T-helper 17 cell (primary cell): ENCODE measurements at regions not wholly inside any gene's neighbourhood (a gene's known extent, or its start where the extent isn't known, plus 50 kb on each side); places are given as distances from the start of the nearest gene placed in this dataset.
"Not testable (repeated sequence)": the region's sequence is repeated elsewhere in the genome, so short reads cannot be mapped to it uniquely, and the experiment has no call there.

ENCODE experiments used
- ATAC-seq: fragments of 150-1000 bp; cut with Tn5 transposase; 2 replicates; pipeline ENCODE4 v1.10.0; 2021; ENCODE audit warnings: mild to moderate bottlenecking, moderate library complexity
- DNase-seq, 3 donors: peaks; one replicate each; pipeline versions ENCODE4 v3.0.0 to v3.0.0-alpha.2; 2020 to 2021
- H3K9me3 ChIP-seq: one replicate; pipeline ENCODE4 v1.7.0; 2013; ENCODE audit warnings: low read length, mild to moderate bottlenecking; ENCODE audit not compliant: control insufficient read depth, poor library complexity, severe bottlenecking
- H3K27ac Mint-ChIP-seq: one replicate; pipeline ENCODE4 v1.8.0; 2022; ENCODE audit warnings: mild to moderate bottlenecking, moderate library complexity, mixed read lengths
- H3K27me3 Mint-ChIP-seq: one replicate; pipeline ENCODE4 v1.8.0; 2022; ENCODE audit warnings: mixed read lengths
- H3K36me3 Mint-ChIP-seq: one replicate; pipeline ENCODE4 v1.8.0; 2022; ENCODE audit warnings: low read depth, mixed read lengths
- H3K4me1 Mint-ChIP-seq: one replicate; pipeline ENCODE4 v1.8.0; 2022; ENCODE audit warnings: mild to moderate bottlenecking, mixed read lengths
- H3K4me3 Mint-ChIP-seq: one replicate; pipeline ENCODE4 v1.8.0; 2022; ENCODE audit warnings: mild to moderate bottlenecking, moderate library complexity, mixed read lengths

DNA sequence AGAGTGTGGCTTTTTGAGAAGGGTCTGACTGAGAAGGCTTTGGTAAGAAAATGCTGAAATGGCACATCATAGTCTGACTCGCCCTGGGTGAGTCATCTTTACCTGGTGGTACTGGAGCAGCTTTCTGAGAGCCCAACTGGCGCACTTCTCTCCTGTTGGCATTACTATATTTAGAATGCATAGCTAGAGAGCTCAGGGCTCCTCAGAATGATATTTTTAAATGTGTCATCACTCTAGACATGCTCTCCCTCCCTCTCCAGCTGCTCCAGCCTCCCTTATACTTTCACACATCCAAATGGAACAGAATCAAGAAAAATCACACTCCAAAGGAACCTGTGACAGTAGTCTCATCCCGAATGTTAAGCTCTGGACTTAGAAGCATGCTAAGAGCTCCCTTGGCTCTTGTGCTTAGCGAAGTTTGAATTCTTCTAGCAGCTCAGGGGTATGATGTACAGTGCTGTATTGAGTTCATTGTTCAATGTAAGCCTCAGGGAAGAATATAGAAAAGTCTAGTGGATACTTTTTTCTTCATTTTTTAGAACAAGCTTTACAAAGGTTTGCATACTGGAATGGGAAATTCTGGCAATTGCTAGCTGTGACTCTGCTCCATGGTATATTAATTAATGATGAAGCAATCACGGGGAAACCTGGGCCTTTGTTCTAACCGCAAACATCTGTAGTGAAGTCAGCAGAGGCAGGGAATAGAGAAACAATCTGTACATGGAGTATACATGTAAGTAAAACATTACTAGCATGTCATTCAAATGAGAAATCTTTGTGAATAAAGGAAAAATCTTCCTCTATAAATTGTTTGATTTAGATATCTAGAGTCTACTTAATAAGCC is 751.2 kb upstream of the NRXN1 start:
- Mint-ChIP-seq H3K4me3 (no peak overlapping the region), H3K27me3 (no peaks in the 10 kb centered on the region), H3K36me3 (no peaks in the 10 kb centered on the region), H3K4me1 (no peaks in the 10 kb centered on the region), H3K27ac (no peak overlapping the region)
- ATAC-seq: no peak
- no peaks in the 10 kb centered on the region for H3K9me3 ChIP-seq
- DNase-seq: no peak

DNA sequence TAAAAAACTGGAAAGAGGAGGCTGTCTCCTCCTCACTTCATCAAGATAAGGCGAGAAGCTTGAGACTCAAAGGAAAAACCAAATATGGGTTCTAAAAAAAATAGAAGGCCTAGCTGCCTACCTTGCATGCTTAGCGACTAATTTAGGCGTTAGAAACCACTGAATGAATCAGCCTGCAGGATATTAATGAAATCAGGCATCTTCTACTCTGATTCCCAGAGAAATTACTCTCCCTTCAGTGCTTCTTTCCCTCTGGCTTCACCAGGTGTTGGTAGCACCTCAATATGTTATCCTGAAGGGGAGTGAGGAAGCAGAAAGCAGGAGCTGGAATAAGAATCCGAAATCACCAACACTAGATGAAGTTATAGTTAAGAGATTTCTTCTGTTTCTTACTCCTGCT is 749.8 kb upstream of the NRXN1 start:
- no peaks in the 10 kb centered on the region for H3K4me1 Mint-ChIP-seq
- DNase-seq: no peak
- H3K36me3 Mint-ChIP-seq: no peaks in the 10 kb centered on the region
- ATAC-seq: no peak
- H3K27ac Mint-ChIP-seq: no peak overlapping the region
- no peaks in the 10 kb centered on the region for H3K9me3 ChIP-seq
- H3K27me3 Mint-ChIP-seq: no peaks in the 10 kb centered on the region
- no peak overlapping the region for H3K4me3 Mint-ChIP-seq

DNA sequence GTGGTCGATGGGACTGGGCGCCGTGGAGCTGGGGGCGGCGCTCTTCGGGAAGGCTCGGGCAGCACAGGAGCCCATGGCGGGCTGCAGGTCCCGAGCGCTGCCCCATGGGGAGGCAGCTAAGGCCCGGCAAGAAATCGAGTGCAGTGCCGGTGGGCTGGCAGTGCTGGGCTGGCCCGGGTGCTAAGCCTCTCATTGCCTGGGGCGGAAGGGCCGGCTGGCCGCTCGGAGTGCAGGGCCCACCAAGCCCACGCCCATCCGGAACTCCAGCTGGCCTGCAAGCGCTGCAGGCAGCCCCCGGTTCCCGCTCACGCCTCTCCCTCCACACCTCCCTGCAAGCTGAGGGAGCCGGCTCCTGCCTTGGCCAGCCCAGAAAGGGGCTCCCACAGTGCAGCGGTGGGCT is 748.4 kb upstream of the NRXN1 start:
- Mint-ChIP-seq H3K36me3 (no peaks in the 10 kb centered on the region), H3K4me1 (no peaks in the 10 kb centered on the region), H3K27ac (no peak overlapping the region), H3K27me3 (no peaks in the 10 kb centered on the region), H3K4me3 (no peak overlapping the region)
- DNase-seq (no peak), ATAC-seq (no peak)
- no peaks in the 10 kb centered on the region for H3K9me3 ChIP-seq

DNA sequence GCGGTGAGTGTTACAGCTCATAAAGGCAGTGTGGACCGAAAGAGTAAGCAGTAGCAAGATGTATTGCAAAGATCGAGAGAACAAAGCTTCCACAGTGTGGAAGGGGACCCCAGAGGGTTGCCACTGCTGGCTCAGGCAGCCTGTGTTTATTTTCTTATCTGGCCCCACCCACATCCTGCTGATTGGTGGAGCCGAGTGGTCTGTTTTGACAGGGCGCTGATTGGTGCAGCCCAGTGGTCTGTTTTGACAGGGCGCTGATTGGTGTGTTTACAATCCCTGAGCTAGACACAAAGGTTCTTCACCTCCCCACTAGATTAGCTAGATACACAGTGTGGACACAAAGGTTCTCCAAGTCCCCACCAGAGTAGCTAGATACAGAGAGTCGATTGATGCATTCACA is 747.8 kb upstream of the NRXN1 start:
- not testable (repeated sequence) for H3K4me3 Mint-ChIP-seq, H3K9me3 ChIP-seq, H3K4me1 Mint-ChIP-seq, H3K27me3 Mint-ChIP-seq, ATAC-seq, H3K36me3 Mint-ChIP-seq, H3K27ac Mint-ChIP-seq, DNase-seq

DNA sequence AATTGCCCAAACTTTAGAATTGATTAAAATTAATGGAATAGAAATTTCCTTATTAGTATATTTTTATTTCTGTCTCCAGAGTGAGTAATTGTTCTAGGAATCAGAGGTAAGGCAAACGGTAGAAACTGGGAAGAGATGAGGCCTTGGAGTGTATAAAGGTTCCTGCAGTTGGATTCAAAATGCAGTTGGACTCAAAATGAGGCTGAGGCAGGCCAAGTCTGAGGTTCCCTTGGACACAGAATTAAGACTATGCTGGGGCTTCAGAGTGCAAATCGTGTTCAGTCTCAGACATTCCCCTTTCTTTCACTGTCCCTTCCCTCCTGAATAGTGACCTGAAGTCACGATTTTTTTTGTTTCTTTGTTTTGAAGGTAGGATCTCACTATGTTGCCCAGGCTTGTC is 746.9 kb upstream of the NRXN1 start:
- Mint-ChIP-seq H3K4me3 (no peak overlapping the region), H3K27me3 (no peaks in the 10 kb centered on the region), H3K27ac (no peak overlapping the region), H3K36me3 (no peaks in the 10 kb centered on the region), H3K4me1 (no peaks in the 10 kb centered on the region)
- DNase-seq (no peak), ATAC-seq (no peak)
- no peaks in the 10 kb centered on the region for H3K9me3 ChIP-seq

DNA sequence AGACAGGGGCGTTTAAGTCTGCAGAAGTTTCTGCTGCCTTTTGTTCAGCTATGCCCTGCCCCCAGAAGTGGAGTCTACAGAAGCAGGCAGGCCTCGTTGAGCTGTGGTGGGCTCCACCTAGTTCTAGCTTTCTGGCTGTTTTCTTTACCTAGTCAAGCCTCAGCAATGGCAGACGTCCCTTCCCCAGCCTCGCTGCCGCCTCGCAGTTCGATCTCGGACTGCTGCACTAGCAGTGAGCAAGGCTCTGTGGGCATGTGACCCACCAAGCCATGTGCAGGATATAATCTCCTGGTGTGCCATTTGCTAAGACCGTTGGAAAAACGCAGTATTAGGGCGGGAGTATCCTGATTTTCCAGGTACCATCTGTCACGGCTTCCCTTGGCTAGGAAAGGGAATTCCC is 742.7 kb upstream of the NRXN1 start:
- H3K36me3 Mint-ChIP-seq, H3K27ac Mint-ChIP-seq, ATAC-seq: not testable (repeated sequence)

DNA sequence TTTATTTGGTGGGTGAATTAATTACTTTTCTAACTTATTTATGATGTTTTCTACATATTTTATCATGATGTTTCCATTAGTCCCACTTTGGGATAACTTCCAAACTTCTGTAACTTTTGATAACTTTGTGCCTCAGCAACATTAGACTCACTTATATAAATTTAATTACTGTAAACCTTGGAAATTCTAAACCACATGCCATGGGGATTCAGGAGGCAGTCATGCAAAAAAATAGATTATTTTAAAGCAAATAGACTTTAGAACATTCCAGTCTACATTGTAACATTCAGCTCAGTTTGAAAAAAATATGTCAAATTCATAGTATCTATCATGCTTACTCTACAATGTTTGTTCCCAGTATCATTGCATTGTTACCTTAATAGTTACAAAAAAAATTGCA is 728.5 kb upstream of the NRXN1 start:
- ATAC-seq (no peak), DNase-seq (no peak)
- Mint-ChIP-seq H3K4me1 (no peaks in the 10 kb centered on the region), H3K27me3 (no peaks in the 10 kb centered on the region), H3K36me3 (no peaks in the 10 kb centered on the region), H3K4me3 (no peak overlapping the region), H3K27ac (no peak overlapping the region)
- H3K9me3 ChIP-seq: no peaks in the 10 kb centered on the region

More for the DNA sequence above, 742.7 kb upstream of the NRXN1 start:
- not testable (repeated sequence) for H3K9me3 ChIP-seq, DNase-seq, H3K27me3 Mint-ChIP-seq, H3K4me1 Mint-ChIP-seq, H3K4me3 Mint-ChIP-seq

DNA sequence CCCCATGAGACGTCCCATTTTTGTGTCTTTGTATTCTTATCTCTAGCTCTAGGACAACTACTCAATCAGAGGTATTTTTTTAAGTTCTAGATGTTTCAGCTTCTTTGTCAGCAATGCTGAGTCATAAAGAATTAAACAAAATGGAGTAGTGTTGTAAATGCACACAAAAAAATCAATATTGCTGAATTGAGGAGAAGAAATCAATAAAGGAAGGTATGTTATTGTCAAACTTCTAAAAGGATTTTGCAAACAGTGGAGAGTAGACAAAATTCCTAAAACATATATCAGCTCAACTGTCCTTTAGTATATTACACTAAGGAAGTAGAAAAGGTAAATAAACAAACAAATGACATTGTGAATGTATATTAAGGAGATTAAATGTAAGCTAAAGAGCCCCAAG is 726.1 kb upstream of the NRXN1 start:
- H3K36me3 Mint-ChIP-seq: no peaks in the 10 kb centered on the region
- H3K27ac Mint-ChIP-seq: no peak overlapping the region
- ATAC-seq (no peak), DNase-seq (no peak)
- H3K4me1 Mint-ChIP-seq: no peaks in the 10 kb centered on the region
- H3K9me3 ChIP-seq: no peaks in the 10 kb centered on the region
- no peak overlapping the region for H3K4me3 Mint-ChIP-seq
- H3K27me3 Mint-ChIP-seq: no peaks in the 10 kb centered on the region

DNA sequence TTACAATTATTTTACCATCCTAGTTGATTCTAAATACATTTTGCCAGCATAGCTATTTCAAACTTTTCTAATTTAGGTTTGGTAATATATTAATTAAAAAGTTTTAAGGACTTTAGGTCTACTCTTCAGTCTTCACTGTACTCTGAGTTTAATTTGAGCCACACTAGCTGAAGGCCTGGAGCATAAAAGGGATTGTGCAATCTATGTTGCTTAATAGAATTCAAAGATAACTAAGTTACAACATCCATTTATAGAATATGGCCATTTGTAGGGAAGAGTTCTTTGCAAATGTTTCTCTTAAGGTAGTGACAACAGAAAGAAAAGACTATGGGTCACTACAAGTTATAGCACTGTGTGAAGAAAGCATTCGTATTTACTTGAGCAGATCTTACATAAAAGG is 702.2 kb upstream of the NRXN1 start:
- no peak overlapping the region for H3K4me3 Mint-ChIP-seq
- H3K27ac Mint-ChIP-seq: no peak overlapping the region
- H3K4me1 Mint-ChIP-seq: no peaks in the 10 kb centered on the region
- ATAC-seq (no peak), DNase-seq (no peak)
- H3K9me3 ChIP-seq: no peaks in the 10 kb centered on the region
- H3K36me3 Mint-ChIP-seq: no peaks in the 10 kb centered on the region
- no peaks in the 10 kb centered on the region for H3K27me3 Mint-ChIP-seq

DNA sequence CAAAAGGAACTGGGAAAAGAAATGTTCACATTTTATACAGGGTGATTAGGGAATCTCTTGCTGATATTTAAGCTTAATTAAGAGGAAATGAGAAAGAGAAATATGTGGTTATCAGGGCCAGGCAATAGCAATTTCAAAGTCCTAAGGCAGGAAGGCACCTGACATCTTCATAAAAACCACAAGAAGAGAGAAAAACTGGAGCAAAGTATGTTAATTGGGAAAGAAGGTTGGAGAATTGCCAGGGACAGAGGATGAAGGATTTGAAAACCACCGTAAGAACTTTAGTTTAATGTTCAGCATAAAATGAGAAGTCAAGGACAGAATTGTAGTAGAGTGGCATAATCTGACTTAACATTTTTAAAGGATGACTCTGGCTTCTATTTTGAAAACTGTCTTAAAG is 691.8 kb upstream of the NRXN1 start:
- DNase-seq (no peak), ATAC-seq (no peak)
- Mint-ChIP-seq H3K4me1 (no peaks in the 10 kb centered on the region), H3K36me3 (no peaks in the 10 kb centered on the region), H3K4me3 (no peak overlapping the region), H3K27ac (no peak overlapping the region), H3K27me3 (no peaks in the 10 kb centered on the region)
- no peaks in the 10 kb centered on the region for H3K9me3 ChIP-seq

DNA sequence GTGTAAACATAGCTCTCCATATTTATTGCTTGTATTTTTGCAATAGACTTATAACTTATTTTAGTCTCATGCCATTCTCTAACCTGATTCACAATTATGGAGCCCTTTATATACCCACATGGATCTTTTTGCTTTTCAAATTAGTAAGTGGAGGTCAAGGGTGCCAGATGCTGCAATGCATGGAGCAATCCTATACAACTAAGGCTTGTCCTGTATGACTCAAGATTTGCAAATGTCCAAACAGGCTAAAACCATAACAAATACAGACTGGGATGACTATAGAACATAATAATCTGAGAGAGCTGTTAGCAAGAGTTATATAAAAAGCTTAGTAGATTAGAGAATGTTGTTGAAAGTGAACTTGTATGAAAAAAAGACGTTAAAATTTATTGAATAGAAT is 690.4 kb upstream of the NRXN1 start:
- H3K4me1 Mint-ChIP-seq: no peaks in the 10 kb centered on the region
- no peak for DNase-seq
- H3K27ac Mint-ChIP-seq: no peak overlapping the region
- H3K27me3 Mint-ChIP-seq: no peaks in the 10 kb centered on the region
- no peaks in the 10 kb centered on the region for H3K36me3 Mint-ChIP-seq
- no peak overlapping the region for H3K4me3 Mint-ChIP-seq
- H3K9me3 ChIP-seq: no peaks in the 10 kb centered on the region
- ATAC-seq: no peak

DNA sequence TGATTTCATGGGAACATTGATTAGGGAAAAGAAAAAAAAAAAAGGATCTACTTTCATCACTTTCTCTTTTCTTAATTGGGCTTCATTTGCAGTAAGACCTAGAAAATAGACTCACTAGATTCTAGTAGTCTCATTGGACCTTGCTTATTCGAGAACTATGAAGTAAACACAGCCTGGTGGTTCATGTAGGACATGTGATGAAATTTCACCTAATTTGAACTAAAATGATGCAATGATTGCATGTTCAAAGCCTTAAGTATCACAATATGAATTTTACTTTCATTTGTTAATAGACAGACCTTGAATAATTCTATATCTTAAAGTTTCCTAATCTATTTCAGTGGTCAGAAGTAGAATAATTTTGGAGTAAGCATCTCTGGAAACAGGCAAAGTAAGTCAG is 688.9 kb upstream of the NRXN1 start:
- Mint-ChIP-seq H3K4me3 (no peak overlapping the region), H3K27me3 (no peaks in the 10 kb centered on the region), H3K36me3 (no peaks in the 10 kb centered on the region), H3K27ac (no peak overlapping the region), H3K4me1 (no peaks in the 10 kb centered on the region)
- no peak for ATAC-seq
- no peaks in the 10 kb centered on the region for H3K9me3 ChIP-seq
- no peak for DNase-seq

DNA sequence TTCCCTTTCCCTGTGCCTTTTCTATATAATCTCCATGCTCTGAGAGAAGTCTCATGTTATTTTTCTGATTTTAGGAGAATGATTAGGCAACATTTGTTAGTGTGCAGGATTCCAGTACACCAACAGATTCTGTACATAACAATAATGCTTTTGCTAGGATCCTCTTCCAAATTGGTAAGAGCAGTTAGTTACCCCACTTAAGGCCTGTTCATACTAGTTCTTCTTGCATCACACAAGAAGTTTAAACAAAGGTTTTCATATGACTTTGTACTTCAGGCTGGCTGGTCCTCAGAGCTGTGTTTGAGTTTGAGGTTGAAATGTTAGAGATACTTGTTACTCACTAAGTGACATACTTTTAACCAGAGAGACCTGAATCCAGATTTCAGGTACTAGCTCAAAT is 686.9 kb upstream of the NRXN1 start:
- H3K36me3 Mint-ChIP-seq: no peaks in the 10 kb centered on the region
- no peak overlapping the region for H3K4me3 Mint-ChIP-seq
- ATAC-seq: no peak
- no peaks in the 10 kb centered on the region for H3K27me3 Mint-ChIP-seq
- no peak overlapping the region for H3K27ac Mint-ChIP-seq
- no peaks in the 10 kb centered on the region for H3K4me1 Mint-ChIP-seq
- DNase-seq: no peak
- no peaks in the 10 kb centered on the region for H3K9me3 ChIP-seq

DNA sequence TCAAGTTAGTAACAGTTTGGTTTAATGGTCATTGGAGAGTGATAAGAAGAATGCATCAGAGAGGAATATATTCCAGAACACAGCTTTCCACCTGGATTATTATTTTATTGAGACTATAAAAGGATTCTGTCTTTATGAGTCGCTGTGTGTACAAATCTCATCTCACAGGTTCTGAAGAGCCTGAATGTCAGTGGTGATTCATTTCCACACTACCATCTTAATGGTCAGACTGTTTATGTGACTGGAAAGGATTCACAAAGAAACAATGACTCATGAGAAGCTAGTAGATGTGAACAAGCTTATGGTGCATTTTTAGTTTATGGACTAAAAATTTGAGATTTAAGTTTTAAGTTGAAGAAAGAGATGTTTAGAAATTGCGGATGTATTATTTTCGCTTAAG is 685.4 kb upstream of the NRXN1 start:
- no peak overlapping the region for H3K27ac Mint-ChIP-seq
- no peak for DNase-seq
- no peaks in the 10 kb centered on the region for H3K27me3 Mint-ChIP-seq
- no peaks in the 10 kb centered on the region for H3K9me3 ChIP-seq
- no peaks in the 10 kb centered on the region for H3K36me3 Mint-ChIP-seq
- no peaks in the 10 kb centered on the region for H3K4me1 Mint-ChIP-seq
- no peak overlapping the region for H3K4me3 Mint-ChIP-seq
- ATAC-seq: no peak
